Natural killer cell (primary cell): ENCODE measurements at regions not wholly inside any gene's neighbourhood (a gene's known extent, or its start where the extent isn't known, plus 50 kb on each side); places are given as distances from the start of the nearest gene placed in this dataset.

Source experiments
- ATAC-seq, 3 donors: fragments of 150-1000 bp in 2 of 3; fragments of 200-7000 bp in 1 of 3; cut with Tn5 transposase; 1 replicate in 1 of 3; 2 replicates in 2 of 3; pipeline ENCODE4 v1.10.0; 2021; ENCODE audit warnings: mild to moderate bottlenecking in 2 of 3, moderate library complexity in 2 of 3
- DNase-seq, 2 donors: peaks; one replicate each; pipeline versions ENCODE4 v3.0.0 to v3.0.0-alpha.2; 2013 to 2021; ENCODE audit warnings: mixed read lengths in 1 of 2
- H3K27ac ChIP-seq: one replicate; pipeline ENCODE4 v1.5.1; 2013; ENCODE audit warnings: mild to moderate bottlenecking, low read length
- H3K27me3 ChIP-seq: one replicate; pipeline ENCODE4 v1.6.1; 2013; ENCODE audit warnings: low read length; ENCODE audit not compliant: control insufficient read depth, insufficient read depth
- H3K36me3 ChIP-seq: one replicate; pipeline ENCODE4 v1.6.1; 2013; ENCODE audit warnings: low read length; ENCODE audit not compliant: control insufficient read depth, insufficient read depth
- H3K4me1 ChIP-seq: one replicate; pipeline ENCODE4 v1.6.1; 2013; ENCODE audit warnings: low read length; ENCODE audit not compliant: control insufficient read depth, insufficient read depth
- H3K4me3 ChIP-seq: one replicate; pipeline ENCODE4 v1.5.1; 2013; ENCODE audit warnings: low read length
- H3K9me3 ChIP-seq: one replicate; pipeline ENCODE4 v1.6.1; 2013; ENCODE audit warnings: low read length; ENCODE audit not compliant: control insufficient read depth, insufficient read depth
- H3K27ac Mint-ChIP-seq, 2 donors: one replicate each; pipeline ENCODE4 v1.8.0; 2022; ENCODE audit warnings: mild to moderate bottlenecking in 2 of 2, mixed read lengths in 2 of 2, moderate library complexity in 1 of 2
- H3K27me3 Mint-ChIP-seq, 2 donors: one replicate each; pipeline ENCODE4 v1.8.0; 2022; ENCODE audit warnings: low read depth in 2 of 2, mixed read lengths in 2 of 2
- H3K36me3 Mint-ChIP-seq: one replicate; pipeline ENCODE4 v1.8.0; 2022; ENCODE audit warnings: mixed read lengths
- H3K4me1 Mint-ChIP-seq, 2 donors: one replicate each; pipeline ENCODE4 v1.8.0; 2022; ENCODE audit warnings: mixed read lengths in 2 of 2
- H3K4me3 Mint-ChIP-seq: one replicate; pipeline ENCODE4 v1.8.0; 2022; ENCODE audit warnings: mild to moderate bottlenecking, moderate library complexity, mixed read lengths
- H3K9me3 Mint-ChIP-seq, 2 donors: one replicate each; pipeline ENCODE4 v1.8.0; 2022; ENCODE audit warnings: mixed read lengths in 2 of 2
- CTCF ChIP-seq: fragments of 200-600 bp; IDR thresholded peaks from one replicate; pipeline ENCODE4 v1.8.0; 2022; ENCODE audit warnings: antibody characterized with exemption
- WGBS: methylation state at CpG from one replicate; pipeline ENCODE4 v1.1.7; 2013; ENCODE audit warnings: missing lambda C conversion rate; ENCODE audit not compliant: insufficient coverage; 5-methylcytosine and 5-hydroxymethylcytosine counted together
- intact Hi-C: fragments of 100-400 bp; cut with micrococcal nuclease; formaldehyde crosslinking; loops from one replicate; pipeline ENCODE4 v1.14.2; 2022

- no peak for TF ChIP-seq CTCF
- intact Hi-C loops, result no loop called here
- H3K4me3 ChIP-seq, result no peak overlapping the region
Observed at GRCh38 chr21:16363518-16363917, 633.7 kb downstream of the USP25 start.

GRCh38 chr21:16366207-16366606 is 636.4 kb downstream of the USP25 start:
- Mint-ChIP-seq H3K36me3 (no peaks in the 10 kb centered on the region), H3K27me3 (no peaks in the 10 kb centered on the region), H3K27ac (no peak overlapping the region), H3K4me3 (no peak overlapping the region), H3K4me1 (no peaks in the 10 kb centered on the region), H3K9me3 (peaks cover 5 to 11% of the 10 kb centered on the region in 2 donors)
- H3K4me3 ChIP-seq, result no peak overlapping the region
- H3K27me3 ChIP-seq, result no peaks in the 10 kb centered on the region
- ATAC-seq (no peak), DNase-seq (no peak)
- H3K9me3 ChIP-seq, result no peaks in the 10 kb centered on the region
- H3K27ac ChIP-seq, result no peak overlapping the region
- 80% methylated on average over 3 of the region's 4 CpGs for WGBS
- H3K4me1 ChIP-seq, result no peaks in the 10 kb centered on the region
- intact Hi-C loops, result no loop called here
- no peak for TF ChIP-seq CTCF
- no peaks in the 10 kb centered on the region for H3K36me3 ChIP-seq

More at GRCh38 chr21:16363518-16363917, 633.7 kb downstream of the USP25 start:
- Mint-ChIP-seq H3K4me3 (no peak overlapping the region), H3K9me3 (peaks cover 7 to 11% of the 10 kb centered on the region in 2 donors), H3K27ac (no peak overlapping the region), H3K4me1 (no peaks in the 10 kb centered on the region), H3K36me3 (no peaks in the 10 kb centered on the region), H3K27me3 (no peaks in the 10 kb centered on the region)
- DNase-seq (no peak), ATAC-seq (no peak)
- Histone ChIP-seq H3K27me3 (no peaks in the 10 kb centered on the region), H3K27ac (no peak overlapping the region), H3K4me1 (no peaks in the 10 kb centered on the region), H3K36me3 (no peaks in the 10 kb centered on the region), H3K9me3 (no peaks in the 10 kb centered on the region)
- 82% methylated on average over 3 of the region's 3 CpGs for WGBS

- Mint-ChIP-seq H3K36me3 (no peaks in the 10 kb centered on the region), H3K27ac (no peak overlapping the region), H3K4me3 (no peak overlapping the region), H3K9me3 (peaks cover 6 to 11% of the 10 kb centered on the region in 2 donors), H3K27me3 (no peaks in the 10 kb centered on the region), H3K4me1 (no peaks in the 10 kb centered on the region)
- WGBS, result 100% methylated on average over 1 of the region's 1 CpG
- ATAC-seq, result no peak
- no peak for TF ChIP-seq CTCF
- Histone ChIP-seq H3K36me3 (no peaks in the 10 kb centered on the region), H3K27ac (no peak overlapping the region), H3K4me1 (no peaks in the 10 kb centered on the region), H3K27me3 (no peaks in the 10 kb centered on the region), H3K9me3 (no peaks in the 10 kb centered on the region), H3K4me3 (no peak overlapping the region)
- DNase-seq, result no peak
- intact Hi-C loops, result no loop called here
Observed at GRCh38 chr21:16367079-16367478, 637.3 kb downstream of the USP25 start.

GRCh38 chr21:16370186-16370585 is 640.4 kb downstream of the USP25 start:
- intact Hi-C loops, result no loop called here
- ATAC-seq, result no peak

More at GRCh38 chr21:16370186-16370585, 640.4 kb downstream of the USP25 start:
- H3K36me3 Mint-ChIP-seq, result no peaks in the 10 kb centered on the region
- H3K27ac ChIP-seq, result no peak overlapping the region
- no peak for DNase-seq
- H3K4me1 ChIP-seq, result no peaks in the 10 kb centered on the region
- no peaks in the 10 kb centered on the region for H3K27me3 ChIP-seq
- no peaks in the 10 kb centered on the region for H3K36me3 ChIP-seq
- H3K27me3 Mint-ChIP-seq, result no peaks in the 10 kb centered on the region
- peaks cover 5 to 12% of the 10 kb centered on the region in 2 donors for H3K9me3 Mint-ChIP-seq
- H3K4me1 Mint-ChIP-seq, result no peaks in the 10 kb centered on the region
- WGBS, result 91% methylated on average over 10 of the region's 10 CpGs
- H3K4me3 Mint-ChIP-seq, result no peak overlapping the region
- H3K9me3 ChIP-seq, result no peaks in the 10 kb centered on the region
- H3K4me3 ChIP-seq, result no peak overlapping the region
- H3K27ac Mint-ChIP-seq, result no peak overlapping the region
- TF ChIP-seq CTCF, result no peak
